ENCODE measurements at regions not wholly inside any gene's neighbourhood (a gene's known extent, or its start where the extent isn't known, plus 50 kb on each side); places are given as distances from the start of the nearest gene placed in this dataset.
A peak's percentile ranks its signal among the peaks of the same experiment; 100 is the strongest.

DNA sequence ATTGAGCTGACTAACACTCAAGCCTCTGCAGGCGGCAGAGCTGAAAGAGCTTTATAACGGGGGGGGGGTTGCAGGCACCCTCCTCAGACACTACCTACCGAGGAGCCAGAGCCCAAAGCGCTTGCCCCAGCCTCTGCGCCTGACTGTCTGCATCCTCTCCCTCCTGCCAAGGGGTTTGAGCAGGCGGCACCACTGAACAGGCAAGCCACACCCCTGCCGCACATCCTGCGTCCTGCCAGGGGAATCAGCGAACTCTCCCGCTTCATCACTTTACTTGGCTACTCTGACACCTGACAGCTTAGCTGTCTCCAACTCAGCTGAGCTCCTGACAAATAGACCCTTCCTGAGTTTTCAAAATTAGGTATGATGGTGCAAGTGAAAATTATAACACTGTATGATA is 432.6 kb upstream of the ANKRD30A start:
- no peak overlapping the region for H4K91ac ChIP-seq (replicated peaks; ENCODE audit: insufficient read length, low read length)
- no peaks in the 10 kb centered on the region for H3K79me2 ChIP-seq (ENCODE audit: control insufficient read depth in 1 of 2, insufficient read depth in 2 of 2, low read length in 2 of 2)
- no peak overlapping the region for H2BK5ac ChIP-seq (ENCODE audit: low read depth, low read length)
- no peaks in the 10 kb centered on the region for H3K79me1 ChIP-seq (ENCODE audit: low read depth, low read length)
- H3K4me2 ChIP-seq (ENCODE audit: insufficient read depth in 1 of 2, low read depth in 2 of 2, low read length in 2 of 2), result no peak overlapping the region
- peak overlapping the region; percentile 7; the same call in 1 of the 2 replicates for H3K18ac ChIP-seq (ENCODE audit: extremely low read depth, low read length)
- no peak overlapping the region for H2BK12ac ChIP-seq (ENCODE audit: low read depth, low read length)
- H3K23me2 ChIP-seq (ENCODE audit: low read depth, low read length), result no peaks in the 10 kb centered on the region
- H2BK15ac ChIP-seq (ENCODE audit: low read length), result no peak overlapping the region
- no peak overlapping the region for H3K4me3 ChIP-seq (ENCODE audit: extremely low read depth in 1 of 4, insufficient read depth in 2 of 4, low read depth in 3 of 4, low read length in 4 of 4)
- ChIA-PET CTCF (ENCODE audit: partially characterized antibody) (interaction anchor here (0.6 to 0.8 kb wide), 2 partner anchors 13 to 16 kb away, joined by 3 to 4 read pairs; no protein-coding TSS in a partner anchor), POLR2A (ENCODE audit: partially characterized antibody) (no interaction called here)
- peak overlapping the region; percentile 18; the same call in 1 of the 2 replicates for H4K8ac ChIP-seq (ENCODE audit: extremely low read depth, insufficient read depth, low read length)
- H2AK5ac ChIP-seq (ENCODE audit: low read depth, low read length), result no peak overlapping the region
- no peak overlapping the region for H2BK20ac ChIP-seq (ENCODE audit: low read length)
- FAIRE-seq (no peak), DNase-seq (ENCODE audit: low read depth in 1 of 2, low spot score in 2 of 2) (no peak)
- no peak overlapping the region for H2AFZ ChIP-seq (ENCODE audit: low read length)
- H3K9me3 ChIP-seq (ENCODE audit: insufficient read depth in 2 of 2, low read depth in 1 of 2, low read length in 1 of 2), result no peaks in the 10 kb centered on the region
- H3K36me3 ChIP-seq (ENCODE audit: control insufficient read depth in 2 of 4, insufficient read depth in 4 of 4, low read length in 3 of 4), result no peaks in the 10 kb centered on the region
- peaks cover 0 to 6% (median under 1%) of the 10 kb centered on the region in 4 experiments; a peak in 3 of 7 replicates for H3K4me1 ChIP-seq (replicated peaks in 1 of 4; ENCODE audit: control insufficient read depth in 3 of 4, insufficient read depth in 4 of 4, low read length in 3 of 4)
- no peak overlapping the region for H3K56ac ChIP-seq (replicated peaks; ENCODE audit: insufficient read length, low read depth, low read length)
- no peak overlapping the region for H3K23ac ChIP-seq (ENCODE audit: insufficient read length)
- no peak overlapping the region for H3K14ac ChIP-seq (ENCODE audit: insufficient read length)
- no peaks in the 10 kb centered on the region for H4K20me1 ChIP-seq (replicated peaks in 1 of 2; ENCODE audit: control insufficient read depth in 1 of 2, insufficient read depth in 2 of 2, low read length in 2 of 2)
- no peak overlapping the region for H2BK120ac ChIP-seq (replicated peaks; ENCODE audit: low read depth, low read length)
- H3K27me3 ChIP-seq (replicated peaks in 1 of 4; ENCODE audit: control insufficient read depth in 3 of 4, extremely low read depth in 1 of 4, insufficient read depth in 3 of 4, low read length in 3 of 4), result no peaks in the 10 kb centered on the region
- WGBS, 2 experiments (ENCODE audit: extremely low coverage in 1 of 2, insufficient coverage in 1 of 2, insufficient read length in 1 of 2, insufficient replicate concordance in 2 of 2, low coverage in 1 of 2, low lambda C conversion rate in 2 of 2, missing lambda C conversion rate in 1 of 2), result 86% methylated on average over 10 of the region's 10 CpGs; no CpG with 5 or more reads in 1 of the 2 experiments
- H3K4ac ChIP-seq (replicated peaks; ENCODE audit: insufficient read length, low read depth, low read length), result no peak overlapping the region
- no peak for TF ChIP-seq TEAD4 (IDR thresholded peaks at IDR 0.05; ENCODE audit: low read depth, low read length)
- no peak for TF ChIP-seq BRCA1 (IDR thresholded peaks at IDR 0.05; ENCODE audit: low read depth, low read length)
- no peak for TF ChIP-seq GTF2F1 (IDR thresholded peaks at IDR 0.05; ENCODE audit: borderline replicate concordance, low read depth, low read length)
- TF ChIP-seq CBX8 (IDR thresholded peaks at IDR 0.05; ENCODE audit: borderline replicate concordance, low read depth, low read length), result no peak
- TF ChIP-seq CEBPB (IDR thresholded peaks at IDR 0.05; ENCODE audit: low read depth, low read length), result no peak
- H3K9ac ChIP-seq (replicated peaks in 1 of 4; ENCODE audit: extremely low read depth in 1 of 4, low read depth in 3 of 4, low read length in 3 of 4), result no peak overlapping the region
- H3K27ac ChIP-seq (ENCODE audit: low read depth, low read length), result no peak overlapping the region
- no peak overlapping the region for H4K5ac ChIP-seq (ENCODE audit: insufficient read length, low read depth, low read length)
